Tibial artery (tissue), 4 donors: ENCODE measurements at regions not wholly inside any gene's neighbourhood (a gene's known extent, or its start where the extent isn't known, plus 50 kb on each side); places are given as distances from the start of the nearest gene placed in this dataset.

ENCODE experiments used
- DNase-seq, 2 donors: peaks; one replicate each; pipeline ENCODE4 v3.0.0-alpha.2; 2019
- H3K27ac ChIP-seq, 2 donors: fragments of 200-600 bp; sonication (generic) in 1 of 2; 1 replicate in 1 of 2; 2 replicates in 1 of 2; pipeline ENCODE4 v1.5.1; 2018 to 2019; ENCODE audit warnings: mild to moderate bottlenecking in 1 of 2
- H3K27me3 ChIP-seq, 2 donors: fragments of 200-600 bp; sonication (generic) in 1 of 2; one replicate each; pipeline versions ENCODE4 v1.5.1 to v1.6.0; 2016 to 2019
- H3K36me3 ChIP-seq, 3 donors: fragments of 200-600 bp; sonication (generic) in 2 of 3; one replicate each; pipeline ENCODE4 v1.5.1; 2016 to 2019; ENCODE audit warnings: mild to moderate bottlenecking in 2 of 3
- H3K4me1 ChIP-seq, 4 donors: fragments of 200-600 bp; sonication (generic) in 2 of 4; 1 replicate in 3 of 4; 2 replicates in 1 of 4; pipeline ENCODE4 v1.5.1; 2016 to 2019
- H3K4me3 ChIP-seq, 2 donors: fragments of 200-600 bp; sonication (generic) in 1 of 2; 1 replicate in 1 of 2; 2 replicates in 1 of 2; pipeline ENCODE4 v1.5.1; 2018 to 2019; ENCODE audit warnings: mild to moderate bottlenecking in 2 of 2
- H3K9me3 ChIP-seq, 3 donors: fragments of 200-600 bp; sonication (generic) in 1 of 3; one replicate each; pipeline ENCODE4 v1.5.1; 2016 to 2019
- intact Hi-C: fragments of 100-400 bp; cut with DNase I; formaldehyde crosslinking; loops from one replicate; pipeline ENCODE4 v1.15.0; 2023; ENCODE audit warnings: low total_unique reads
- TF ChIP-seq, protein P1 (sequence below), 2 experiments: fragments of 200-600 bp in 1 of 2; fragments of 450-650 bp in 1 of 2; IDR thresholded peaks; one replicate each; pipeline ENCODE4 v1.5.1; 2017 to 2019; ENCODE audit warnings: antibody characterized with exemption in 2 of 2, mild to moderate bottlenecking in 1 of 2, moderate library complexity in 1 of 2

- TF ChIP-seq, protein P1, sequence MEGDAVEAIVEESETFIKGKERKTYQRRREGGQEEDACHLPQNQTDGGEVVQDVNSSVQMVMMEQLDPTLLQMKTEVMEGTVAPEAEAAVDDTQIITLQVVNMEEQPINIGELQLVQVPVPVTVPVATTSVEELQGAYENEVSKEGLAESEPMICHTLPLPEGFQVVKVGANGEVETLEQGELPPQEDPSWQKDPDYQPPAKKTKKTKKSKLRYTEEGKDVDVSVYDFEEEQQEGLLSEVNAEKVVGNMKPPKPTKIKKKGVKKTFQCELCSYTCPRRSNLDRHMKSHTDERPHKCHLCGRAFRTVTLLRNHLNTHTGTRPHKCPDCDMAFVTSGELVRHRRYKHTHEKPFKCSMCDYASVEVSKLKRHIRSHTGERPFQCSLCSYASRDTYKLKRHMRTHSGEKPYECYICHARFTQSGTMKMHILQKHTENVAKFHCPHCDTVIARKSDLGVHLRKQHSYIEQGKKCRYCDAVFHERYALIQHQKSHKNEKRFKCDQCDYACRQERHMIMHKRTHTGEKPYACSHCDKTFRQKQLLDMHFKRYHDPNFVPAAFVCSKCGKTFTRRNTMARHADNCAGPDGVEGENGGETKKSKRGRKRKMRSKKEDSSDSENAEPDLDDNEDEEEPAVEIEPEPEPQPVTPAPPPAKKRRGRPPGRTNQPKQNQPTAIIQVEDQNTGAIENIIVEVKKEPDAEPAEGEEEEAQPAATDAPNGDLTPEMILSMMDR (IDR thresholded peaks at IDR 0.05), result no peak
- no peak overlapping the region for H3K4me3 ChIP-seq
- no peak overlapping the region for H3K27ac ChIP-seq
- intact Hi-C loops, result no loop called here
- no peaks in the 10 kb centered on the region for H3K4me1 ChIP-seq
- H3K36me3 ChIP-seq, result no peaks in the 10 kb centered on the region
- no peaks in the 10 kb centered on the region for H3K27me3 ChIP-seq
- DNase-seq, result no peak
- no peaks in the 10 kb centered on the region for H3K9me3 ChIP-seq
Measured at GRCh38 chr16:6510261-6510660, 822.4 kb upstream of the RBFOX1 start.

DNA sequence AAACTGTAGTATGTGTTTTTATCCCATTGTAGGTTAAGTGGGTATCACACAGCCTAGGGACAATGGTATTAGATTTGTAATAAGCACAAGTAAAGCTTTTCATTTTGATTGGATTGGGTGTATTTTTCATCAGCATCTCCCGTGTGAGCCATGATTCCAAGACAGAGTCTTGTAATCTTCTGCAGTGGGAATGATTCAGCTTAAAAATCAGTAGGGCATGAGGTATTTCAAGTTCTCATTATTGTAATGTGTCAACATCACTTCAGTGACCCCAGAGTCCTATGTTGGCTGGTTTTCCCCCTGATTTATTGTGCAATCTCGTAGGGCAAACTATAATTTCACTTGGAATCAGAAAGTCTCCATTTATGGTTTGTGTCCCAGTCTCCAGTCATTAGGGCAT is 833.2 kb upstream of the RBFOX1 start:
- H3K4me1 ChIP-seq, result no peaks in the 10 kb centered on the region
- DNase-seq, result no peak
- no peak overlapping the region for H3K4me3 ChIP-seq
- H3K27me3 ChIP-seq, result no peaks in the 10 kb centered on the region
- H3K9me3 ChIP-seq, result no peaks in the 10 kb centered on the region
- intact Hi-C loops, result no loop called here
- no peak overlapping the region for H3K27ac ChIP-seq
- TF ChIP-seq, protein P1 (IDR thresholded peaks at IDR 0.05), result no peak
- H3K36me3 ChIP-seq, result no peaks in the 10 kb centered on the region

DNA sequence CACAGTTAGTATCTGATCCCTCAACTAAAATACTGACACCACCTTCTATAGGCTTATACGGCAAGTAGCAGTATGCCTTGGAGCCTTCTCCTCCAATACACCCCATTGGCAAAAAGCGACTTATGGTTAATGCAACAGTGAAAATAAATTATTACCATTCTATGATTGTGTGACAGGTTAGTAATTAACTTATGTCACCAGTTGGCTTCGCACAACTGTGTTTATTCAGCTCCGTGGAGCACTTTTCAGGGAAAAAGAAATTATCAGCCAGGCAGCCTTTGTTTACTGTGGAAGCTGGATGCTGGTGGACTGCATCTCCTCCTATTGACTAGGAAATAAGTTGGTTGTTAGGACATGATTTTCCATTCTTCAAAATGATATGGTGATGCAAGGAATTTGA is 833.8 kb upstream of the RBFOX1 start:
- intact Hi-C loops, result no loop called here
- no peaks in the 10 kb centered on the region for H3K4me1 ChIP-seq
- H3K36me3 ChIP-seq, result no peaks in the 10 kb centered on the region
- H3K4me3 ChIP-seq, result no peak overlapping the region
- H3K27me3 ChIP-seq, result no peaks in the 10 kb centered on the region
- DNase-seq, result no peak
- TF ChIP-seq, protein P1 (IDR thresholded peaks at IDR 0.05), result no peak
- H3K9me3 ChIP-seq, result no peaks in the 10 kb centered on the region
- no peak overlapping the region for H3K27ac ChIP-seq

DNA sequence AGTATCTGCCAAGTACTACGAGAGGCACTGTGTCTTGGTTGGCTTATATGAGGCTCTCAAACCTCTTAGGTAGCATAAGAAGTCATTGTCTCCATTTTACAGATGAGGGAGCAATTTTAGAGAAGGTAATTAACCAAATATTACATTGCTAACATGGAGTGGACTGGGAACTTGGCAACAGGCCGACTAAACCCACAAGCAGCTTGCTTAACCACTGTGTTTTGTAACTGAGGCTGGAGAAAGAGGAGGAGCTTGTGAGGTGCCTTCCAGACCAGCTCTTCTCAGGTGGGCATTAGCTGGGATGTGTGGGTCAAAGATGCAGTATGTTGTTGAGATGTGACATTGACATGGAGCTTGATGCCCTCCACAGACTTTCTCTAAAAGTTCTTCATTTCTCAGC is 835.6 kb upstream of the RBFOX1 start:
- DNase-seq, result no peak
- Histone ChIP-seq H3K36me3 (no peaks in the 10 kb centered on the region), H3K27me3 (no peaks in the 10 kb centered on the region), H3K4me3 (no peak overlapping the region), H3K9me3 (no peaks in the 10 kb centered on the region), H3K27ac (no peak overlapping the region), H3K4me1 (no peaks in the 10 kb centered on the region)
- TF ChIP-seq, protein P1 (IDR thresholded peaks at IDR 0.05), result no peak
- intact Hi-C loops, result no loop called here

DNA sequence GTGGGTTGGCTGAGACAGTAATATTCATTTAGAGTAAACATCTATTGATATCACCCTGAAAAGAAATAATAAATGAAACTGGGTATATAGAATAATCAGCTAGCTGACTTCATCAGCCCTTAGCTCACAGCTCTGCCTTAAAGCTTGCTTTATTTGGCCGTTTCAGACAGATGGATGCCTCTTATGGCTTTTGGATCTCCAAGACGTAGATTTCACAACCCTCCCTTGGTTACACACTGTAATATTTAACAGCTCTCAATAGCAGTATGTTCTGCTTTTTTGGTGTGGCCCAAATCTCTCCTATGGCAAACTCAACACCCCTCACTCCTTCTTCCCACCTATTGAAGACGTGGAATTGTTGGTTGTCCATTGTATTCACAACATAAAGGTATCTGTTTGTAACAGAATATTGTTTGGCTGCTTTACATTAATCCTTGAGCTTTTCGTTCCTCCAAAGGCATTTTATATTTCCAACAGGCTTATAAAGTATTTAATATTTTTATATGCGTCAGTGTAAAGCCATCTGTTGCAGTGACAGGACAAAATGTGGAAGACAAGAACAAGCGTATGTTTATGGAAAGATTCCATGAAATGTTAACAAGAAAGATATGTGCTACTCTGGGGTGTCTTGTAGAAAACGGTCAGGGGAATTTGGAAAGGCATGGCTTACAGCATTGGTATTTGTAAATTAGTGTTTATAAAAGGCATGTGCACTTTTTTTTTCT is 837.0 kb upstream of the RBFOX1 start:
- no peak for DNase-seq
- no peak overlapping the region for H3K4me3 ChIP-seq
- H3K27me3 ChIP-seq, result no peaks in the 10 kb centered on the region
- H3K9me3 ChIP-seq, result no peaks in the 10 kb centered on the region
- TF ChIP-seq, protein P1 (IDR thresholded peaks at IDR 0.05), result no peak
- no peaks in the 10 kb centered on the region for H3K36me3 ChIP-seq
- H3K4me1 ChIP-seq, result no peaks in the 10 kb centered on the region
- intact Hi-C loops, result no loop called here
- no peak overlapping the region for H3K27ac ChIP-seq

DNA sequence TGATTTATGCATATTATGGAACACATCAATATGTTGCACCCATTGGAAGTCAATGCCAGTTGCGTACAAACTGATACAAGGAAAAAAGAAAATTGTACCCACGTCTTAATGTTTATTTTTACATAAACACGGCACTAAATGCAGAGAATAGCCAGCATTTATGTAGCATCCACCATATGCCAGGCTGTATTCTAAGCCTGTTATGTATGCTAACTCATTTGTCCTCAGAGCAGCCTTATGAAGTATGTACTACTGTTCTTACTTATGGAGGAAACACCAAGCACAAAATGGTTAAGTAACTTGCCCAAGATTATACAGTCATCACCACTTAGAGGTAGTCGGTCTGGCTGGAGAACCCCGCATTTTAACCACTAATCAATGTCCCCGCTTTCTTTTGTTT is 837.9 kb upstream of the RBFOX1 start:
- intact Hi-C loops, result no loop called here
- Histone ChIP-seq H3K36me3 (no peaks in the 10 kb centered on the region), H3K27me3 (no peaks in the 10 kb centered on the region), H3K4me3 (no peak overlapping the region), H3K9me3 (no peaks in the 10 kb centered on the region), H3K27ac (no peak overlapping the region), H3K4me1 (no peaks in the 10 kb centered on the region)
- TF ChIP-seq, protein P1 (IDR thresholded peaks at IDR 0.05), result no peak
- DNase-seq, result no peak
